HCT116 (cell line): ENCODE measurements at regions not wholly inside any gene's neighbourhood (a gene's known extent, or its start where the extent isn't known, plus 50 kb on each side); places are given as distances from the start of the nearest gene placed in this dataset.

Experiments
- ATAC-seq: fragments of 200-7000 bp; cut with Tn5 transposase; 2 replicates; pipeline ENCODE4 v1.9.1; 2020; ENCODE audit warnings: mild to moderate bottlenecking, moderate library complexity
- BruUV-seq: library from RNA; stranded (reverse); fragments of 400-500 nt; replicated peaks from 2 replicates; lab custom pipeline; 2021; lab: Mats Ljungman, UMichigan
- CTCF ChIA-PET: fragments of 300-600 bp; sonication (Branson Sonifier 250); formaldehyde crosslinking; loops from one replicate; lab custom pipeline; 2021; ENCODE audit warnings: antibody characterized with exemption; lab: Charles Lee
- POLR2A ChIA-PET: fragments of 300-600, 350-600 bp; sonication (Branson Sonifier 250); formaldehyde crosslinking; loops from one replicate; lab custom pipeline; 2021; ENCODE audit warnings: antibody characterized with exemption; lab: Charles Lee
- RAD21 ChIA-PET, 2 experiments: fragments of 300-600 bp; sonication (Branson Sonifier 250); formaldehyde crosslinking; loops; one replicate each; lab custom pipeline; 2023; ENCODE audit warnings: low total read pairs in 2 of 2; ENCODE audit not compliant: uncharacterized antibody in 2 of 2, unreplicated experiment in 2 of 2, low non-redundant PET in 1 of 2; lab: Charles Lee
- DNase-seq: peaks from one replicate; pipeline ENCODE4 v3.0.0-alpha.2; 2010; ENCODE audit warnings: low read depth, low spot score
- H2AFZ ChIP-seq: fragments of 200-600 bp; shearing (Covaris generic), sonication (generic); 2 replicates; pipeline ENCODE4 v1.6.1; 2017; ENCODE audit warnings: low read depth, mixed run types, mixed read lengths, antibody characterized with exemption, low read length; ENCODE audit not compliant: poor library complexity, severe bottlenecking
- H3K27ac ChIP-seq: 2 replicates; pipeline ENCODE4 v1.5.1; 2012; ENCODE audit warnings: low read depth, low read length
- H3K27me3 ChIP-seq: fragments of 200-600 bp; sonication (generic); 2 replicates; pipeline ENCODE4 v1.6.1; 2016; ENCODE audit warnings: mixed run types, low read length, mixed read lengths; ENCODE audit not compliant: insufficient read depth
- H3K36me3 ChIP-seq, 2 experiments: fragments of 200-500 bp in 1 of 2; fragments of 200-600 bp in 1 of 2; sonication (Bioruptor generic) in 1 of 2; sonication (generic) in 1 of 2; 2 replicates each; pipeline versions ENCODE4 v1.5.1 to v1.6.1; 2014 to 2016; ENCODE audit warnings: low read length in 2 of 2, inconsistent platforms in 1 of 2, mixed read lengths in 1 of 2, mixed run types in 1 of 2; ENCODE audit not compliant: insufficient read depth in 2 of 2, control insufficient read depth in 1 of 2
- H3K4me1 ChIP-seq, 2 experiments: fragments of 200-600 bp in 1 of 2; sonication (generic) in 1 of 2; 2 replicates each; pipeline versions ENCODE4 v1.5.1 to v1.6.1; 2012 to 2017; ENCODE audit warnings: low read length in 2 of 2, inconsistent platforms in 1 of 2, mild to moderate bottlenecking in 1 of 2, mixed read lengths in 1 of 2, mixed run types in 1 of 2, moderate library complexity in 1 of 2; ENCODE audit not compliant: insufficient read depth in 2 of 2, control insufficient read depth in 1 of 2
- H3K4me2 ChIP-seq: fragments of 200-600 bp; sonication (generic); 2 replicates; pipeline ENCODE4 v1.6.1; 2017; ENCODE audit warnings: mixed run types, low read length, mixed read lengths
- H3K4me3 ChIP-seq, 2 experiments: fragments of 200-600 bp in 1 of 2; sonication (generic) in 1 of 2; replicated peaks in 1 of 2; 2 replicates each; pipeline ENCODE4 v1.5.1; 2011 to 2016; ENCODE audit warnings: low read length in 2 of 2, control low read depth in 1 of 2, low read depth in 1 of 2, mild to moderate bottlenecking in 1 of 2, mixed read lengths in 1 of 2, mixed run types in 1 of 2
- H3K79me2 ChIP-seq: fragments of 200-600 bp; sonication (generic); 2 replicates; pipeline ENCODE4 v1.6.1; 2017; ENCODE audit warnings: mild to moderate bottlenecking, mixed run types, low read length, moderate library complexity, mixed read lengths; ENCODE audit not compliant: insufficient read depth
- H3K9ac ChIP-seq: fragments of 200-600 bp; sonication (generic); 2 replicates; pipeline ENCODE4 v1.6.1; 2016; ENCODE audit warnings: low read length, mixed read lengths
- H3K9me2 ChIP-seq: fragments of 200-600 bp; sonication (generic), shearing (Covaris generic); 2 replicates; pipeline ENCODE4 v1.6.1; 2017; ENCODE audit warnings: mixed run types, mild to moderate bottlenecking, moderate library complexity; ENCODE audit not compliant: insufficient read depth
- H3K9me3 ChIP-seq, 2 experiments: fragments of 200-500 bp in 1 of 2; fragments of 200-600 bp in 1 of 2; sonication (Bioruptor generic) in 1 of 2; sonication (generic) in 1 of 2; 2 replicates each; pipeline ENCODE4 v1.6.1; 2014 to 2017; ENCODE audit warnings: low read length in 2 of 2, mixed read lengths in 2 of 2, inconsistent platforms in 1 of 2, low read depth in 1 of 2, mild to moderate bottlenecking in 1 of 2, mixed run types in 1 of 2, moderate library complexity in 1 of 2; ENCODE audit not compliant: control insufficient read depth in 1 of 2, insufficient read depth in 1 of 2
- H4K20me1 ChIP-seq: fragments of 200-600 bp; sonication (generic), shearing (Covaris generic); 2 replicates; pipeline ENCODE4 v1.6.1; 2017; ENCODE audit warnings: mixed run types, mild to moderate bottlenecking, moderate library complexity; ENCODE audit not compliant: insufficient read depth
- CEBPB ChIP-seq: IDR thresholded peaks from 2 replicates; pipeline ENCODE4 v1.6.1; 2012; ENCODE audit warnings: low read depth
- EZH2 ChIP-seq: fragments of 200-600 bp; sonication (generic); IDR thresholded peaks from 2 replicates; pipeline ENCODE4 v1.6.1; 2017; ENCODE audit warnings: antibody characterized with exemption, mixed run types
- EZH2phosphoT487 ChIP-seq: fragments of 200-600 bp; IDR thresholded peaks from 2 replicates; pipeline ENCODE4 v1.6.1; 2018; ENCODE audit warnings: antibody characterized with exemption, borderline replicate concordance
- FOSL1 ChIP-seq: IDR thresholded peaks from 2 replicates; pipeline ENCODE4 v1.6.1; 2012; ENCODE audit warnings: low read depth
- JUND ChIP-seq: IDR thresholded peaks from 2 replicates; pipeline ENCODE4 v1.6.1; 2012
- POLR2A ChIP-seq: IDR thresholded peaks from 2 replicates; pipeline ENCODE4 v1.7.0; 2011; ENCODE audit warnings: borderline replicate concordance; ENCODE audit not compliant: insufficient read depth, insufficient read length; ENCODE audit errors: extremely low read depth
- POLR2AphosphoS5 ChIP-seq: IDR thresholded peaks from 2 replicates; pipeline ENCODE4 v1.6.1; 2011; ENCODE audit warnings: mild to moderate bottlenecking, low read depth, low read length, moderate library complexity
- RAD21 ChIP-seq: IDR thresholded peaks from 2 replicates; pipeline ENCODE4 v1.6.1; 2012; ENCODE audit warnings: low read depth, mild to moderate bottlenecking
- REST ChIP-seq: IDR thresholded peaks from 2 replicates; pipeline ENCODE4 v1.6.1; 2012; ENCODE audit warnings: low read depth
- ZFX ChIP-seq: fragments of 450-650 bp; IDR thresholded peaks from 2 replicates; pipeline ENCODE4 v1.6.1; 2017
- ZNF274 ChIP-seq: fragments of 200-500 bp; sonication (Bioruptor generic); IDR thresholded peaks from 2 replicates; pipeline ENCODE4 v1.6.1; 2014; ENCODE audit warnings: mild to moderate bottlenecking, low read depth, low read length, inconsistent platforms
- intact Hi-C: fragments of 100-400 bp; cut with micrococcal nuclease; formaldehyde crosslinking; loops from 2 replicates; pipeline ENCODE4 v1.10.0; 2022
- TF ChIP-seq, protein P1 (sequence below): IDR thresholded peaks from 2 replicates; pipeline ENCODE4 v1.6.1; 2012
- TF ChIP-seq, protein P2 (sequence below): IDR thresholded peaks from 2 replicates; pipeline ENCODE4 v1.6.1; 2011; ENCODE audit warnings: mild to moderate bottlenecking, low read length, moderate library complexity; ENCODE audit not compliant: insufficient replicate concordance; ENCODE audit errors: extremely low read depth

DNA sequence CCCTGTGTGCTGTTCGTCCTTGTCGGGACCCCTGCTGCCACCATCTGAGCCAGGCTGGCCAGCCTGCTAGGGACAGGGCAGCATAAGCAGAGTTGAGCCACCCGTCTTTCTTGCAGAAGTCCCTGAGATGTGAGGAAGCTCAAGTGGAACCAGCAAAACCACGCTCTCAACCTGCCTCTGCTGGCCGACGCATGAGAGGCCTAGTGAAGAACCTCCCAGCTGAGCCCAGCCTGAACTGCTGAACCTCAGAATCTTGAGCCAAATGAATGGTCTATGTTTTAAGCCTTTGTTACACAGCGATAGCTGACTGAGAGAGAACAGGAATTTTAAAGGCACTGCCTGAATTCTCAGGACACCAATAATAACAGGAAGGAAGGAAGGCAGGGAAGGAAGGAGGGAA is 98.9 kb upstream of the ADRA2C start:
- no peak overlapping the region for H3K9ac ChIP-seq
- CTCF ChIA-PET: no interaction called here
- intact Hi-C loops: no loop called here
- H3K27ac ChIP-seq: no peak overlapping the region
- H3K4me2 ChIP-seq: no peak overlapping the region
- TF ChIP-seq JUND (no peak), EZH2phosphoT487 (no peak), ZFX (no peak), FOSL1 (no peak), POLR2AphosphoS5 (no peak), POLR2A (no peak), ZNF274 (no peak)
- TF ChIP-seq, protein P1, sequence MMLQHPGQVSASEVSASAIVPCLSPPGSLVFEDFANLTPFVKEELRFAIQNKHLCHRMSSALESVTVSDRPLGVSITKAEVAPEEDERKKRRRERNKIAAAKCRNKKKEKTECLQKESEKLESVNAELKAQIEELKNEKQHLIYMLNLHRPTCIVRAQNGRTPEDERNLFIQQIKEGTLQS: no peak
- TF ChIP-seq, all 23 proteins: peak for 0
- ChIA-PET POLR2A (no interaction called here), RAD21 (no interaction called here)
- Histone ChIP-seq H3K9me2 (no peaks in the 10 kb centered on the region), H3K4me3 (no peak overlapping the region), H3K79me2 (no peaks in the 10 kb centered on the region), H4K20me1 (no peaks in the 10 kb centered on the region), H3K4me1 (peaks cover 10% of the 10 kb centered on the region in 2 experiments), H3K27me3 (no peaks in the 10 kb centered on the region), H3K36me3 (no peaks in the 10 kb centered on the region), H2AFZ (no peak overlapping the region), H3K9me3 (no peaks in the 10 kb centered on the region)
- ATAC-seq (no peak), DNase-seq (no peak)
- BruUV-seq: no TSS peak

DNA sequence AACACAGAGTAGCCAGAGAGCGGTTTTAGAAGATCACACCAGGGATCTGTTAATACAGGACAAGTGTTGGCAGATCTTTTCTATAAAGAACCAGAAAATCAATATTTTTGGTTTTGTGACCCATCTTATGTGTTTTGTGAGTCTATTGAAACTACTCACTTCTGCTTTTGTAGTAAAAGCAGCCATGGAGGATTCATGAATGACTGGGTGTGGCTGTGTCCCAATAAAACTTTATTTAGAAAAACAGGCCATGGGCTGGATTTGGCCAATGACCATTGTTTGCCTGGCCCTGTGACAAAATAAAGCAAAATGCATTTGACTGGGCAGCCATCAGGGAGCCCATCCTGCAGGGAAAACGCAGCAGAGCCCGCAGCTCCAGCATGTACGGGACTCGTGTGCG is 99.9 kb upstream of the ADRA2C start:
- RAD21 ChIA-PET: no interaction called here
- no peak overlapping the region for H2AFZ ChIP-seq
- no peaks in the 10 kb centered on the region for H3K79me2 ChIP-seq
- no peak overlapping the region for H3K9ac ChIP-seq
- no peak overlapping the region for H3K4me3 ChIP-seq
- H3K4me2 ChIP-seq: no peak overlapping the region
- no peak for DNase-seq
- peaks cover under 1 to 2% of the 10 kb centered on the region in 2 experiments for H3K4me1 ChIP-seq
- no peaks in the 10 kb centered on the region for H4K20me1 ChIP-seq
- no peaks in the 10 kb centered on the region for H3K9me2 ChIP-seq
- TF ChIP-seq POLR2AphosphoS5 (no peak), EZH2 (no peak), ZNF274 (no peak), CEBPB (no peak), POLR2A (no peak), RAD21 (no peak), REST (no peak)
- TF ChIP-seq, protein P2, sequence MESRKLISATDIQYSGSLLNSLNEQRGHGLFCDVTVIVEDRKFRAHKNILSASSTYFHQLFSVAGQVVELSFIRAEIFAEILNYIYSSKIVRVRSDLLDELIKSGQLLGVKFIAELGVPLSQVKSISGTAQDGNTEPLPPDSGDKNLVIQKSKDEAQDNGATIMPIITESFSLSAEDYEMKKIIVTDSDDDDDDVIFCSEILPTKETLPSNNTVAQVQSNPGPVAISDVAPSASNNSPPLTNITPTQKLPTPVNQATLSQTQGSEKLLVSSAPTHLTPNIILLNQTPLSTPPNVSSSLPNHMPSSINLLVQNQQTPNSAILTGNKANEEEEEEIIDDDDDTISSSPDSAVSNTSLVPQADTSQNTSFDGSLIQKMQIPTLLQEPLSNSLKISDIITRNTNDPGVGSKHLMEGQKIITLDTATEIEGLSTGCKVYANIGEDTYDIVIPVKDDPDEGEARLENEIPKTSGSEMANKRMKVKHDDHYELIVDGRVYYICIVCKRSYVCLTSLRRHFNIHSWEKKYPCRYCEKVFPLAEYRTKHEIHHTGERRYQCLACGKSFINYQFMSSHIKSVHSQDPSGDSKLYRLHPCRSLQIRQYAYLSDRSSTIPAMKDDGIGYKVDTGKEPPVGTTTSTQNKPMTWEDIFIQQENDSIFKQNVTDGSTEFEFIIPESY: no peak
- TF ChIP-seq, protein P1: no peak
- H3K27ac ChIP-seq: no peak overlapping the region
- H3K36me3 ChIP-seq: no peaks in the 10 kb centered on the region
- no peak for ATAC-seq
- H3K27me3 ChIP-seq: no peaks in the 10 kb centered on the region
- CTCF ChIA-PET: no interaction called here
- POLR2A ChIA-PET: no interaction called here
- BruUV-seq: no TSS peak
- no peaks in the 10 kb centered on the region for H3K9me3 ChIP-seq
- intact Hi-C loops: no loop called here
